Subcutaneous abdominal adipose tissue (tissue), 5 donors: ENCODE measurements at regions not wholly inside any gene's neighbourhood (a gene's known extent, or its start where the extent isn't known, plus 50 kb on each side); places are given as distances from the start of the nearest gene placed in this dataset.

ENCODE experiments used
- H3K27ac ChIP-seq: one replicate; pipeline ENCODE4 v1.7.0; 2013; ENCODE audit warnings: low read depth, mild to moderate bottlenecking, inconsistent platforms, low read length, moderate library complexity
- H3K27me3 ChIP-seq, 5 donors: one replicate each; pipeline ENCODE4 v1.7.0; 2013; ENCODE audit warnings: low read length in 5 of 5, inconsistent platforms in 1 of 5; ENCODE audit not compliant: control insufficient read depth in 5 of 5, insufficient read depth in 4 of 5
- H3K36me3 ChIP-seq, 5 donors: one replicate each; pipeline ENCODE4 v1.7.0; 2013; ENCODE audit warnings: low read length in 5 of 5; ENCODE audit not compliant: control insufficient read depth in 5 of 5, insufficient read depth in 5 of 5
- H3K4me1 ChIP-seq, 5 donors: one replicate each; pipeline ENCODE4 v1.7.0; 2013; ENCODE audit warnings: low read length in 5 of 5, mild to moderate bottlenecking in 3 of 5, moderate library complexity in 1 of 5; ENCODE audit not compliant: control insufficient read depth in 5 of 5, insufficient read depth in 5 of 5
- H3K4me3 ChIP-seq, 5 donors: one replicate each; pipeline ENCODE4 v1.7.0; 2013; ENCODE audit warnings: low read length in 5 of 5, low read depth in 1 of 5
- H3K9ac ChIP-seq, 5 donors: one replicate each; pipeline ENCODE4 v1.7.0; 2013; ENCODE audit warnings: low read length in 5 of 5, mild to moderate bottlenecking in 4 of 5, moderate library complexity in 3 of 5
- H3K9me3 ChIP-seq, 5 donors: one replicate each; pipeline ENCODE4 v1.7.0; 2013; ENCODE audit warnings: low read length in 5 of 5; ENCODE audit not compliant: control insufficient read depth in 5 of 5
- donor health status: healthy.
- donor health status: healthy.
- donor health status: healthy.
- donor health status: healthy.
- donor health status: healthy.

DNA sequence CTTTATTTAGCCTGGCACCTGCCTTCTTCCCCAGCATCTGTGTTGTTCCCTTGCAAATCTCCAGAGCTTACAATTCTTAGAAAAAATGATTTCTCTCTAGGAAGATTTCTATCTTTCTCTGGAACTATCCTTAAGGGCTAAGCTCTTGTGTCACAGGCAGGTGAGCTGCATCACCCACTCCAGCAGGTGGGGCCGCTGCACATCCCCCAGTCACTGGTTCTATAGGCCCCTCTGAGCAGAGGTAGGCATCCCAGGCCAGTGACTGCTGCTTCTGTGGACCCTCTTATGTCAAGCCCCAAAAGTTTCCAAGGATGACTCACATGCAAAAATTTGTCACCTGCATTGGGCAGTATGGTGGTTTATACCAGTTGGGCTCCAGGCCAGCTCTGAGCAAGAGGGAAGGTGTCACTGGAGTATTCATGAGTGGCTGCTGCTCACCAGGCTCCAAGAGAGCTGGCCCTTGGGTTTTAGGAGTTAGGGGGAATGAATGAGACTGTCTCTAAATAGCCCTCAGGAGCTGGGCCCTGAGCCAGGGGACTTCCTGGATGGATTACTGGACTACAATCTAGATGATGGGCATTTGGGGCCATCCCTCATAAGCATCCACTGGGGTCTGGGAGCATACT lies 208.1 kb upstream of the EOLA2 start:
- peaks cover 0 to 2% (median 0%) of the 10 kb centered on the region in 5 donors for H3K27me3 ChIP-seq
- peaks cover 0 to 11% (median 2%) of the 10 kb centered on the region in 5 donors for H3K9me3 ChIP-seq
- no peak overlapping the region for H3K27ac ChIP-seq
- H3K4me3 ChIP-seq, result no peak overlapping the region
- H3K9ac ChIP-seq, result no peak overlapping the region
- no peaks in the 10 kb centered on the region for H3K36me3 ChIP-seq
- peaks cover 0 to 26% (median 18%) of the 10 kb centered on the region in 5 donors for H3K4me1 ChIP-seq

DNA sequence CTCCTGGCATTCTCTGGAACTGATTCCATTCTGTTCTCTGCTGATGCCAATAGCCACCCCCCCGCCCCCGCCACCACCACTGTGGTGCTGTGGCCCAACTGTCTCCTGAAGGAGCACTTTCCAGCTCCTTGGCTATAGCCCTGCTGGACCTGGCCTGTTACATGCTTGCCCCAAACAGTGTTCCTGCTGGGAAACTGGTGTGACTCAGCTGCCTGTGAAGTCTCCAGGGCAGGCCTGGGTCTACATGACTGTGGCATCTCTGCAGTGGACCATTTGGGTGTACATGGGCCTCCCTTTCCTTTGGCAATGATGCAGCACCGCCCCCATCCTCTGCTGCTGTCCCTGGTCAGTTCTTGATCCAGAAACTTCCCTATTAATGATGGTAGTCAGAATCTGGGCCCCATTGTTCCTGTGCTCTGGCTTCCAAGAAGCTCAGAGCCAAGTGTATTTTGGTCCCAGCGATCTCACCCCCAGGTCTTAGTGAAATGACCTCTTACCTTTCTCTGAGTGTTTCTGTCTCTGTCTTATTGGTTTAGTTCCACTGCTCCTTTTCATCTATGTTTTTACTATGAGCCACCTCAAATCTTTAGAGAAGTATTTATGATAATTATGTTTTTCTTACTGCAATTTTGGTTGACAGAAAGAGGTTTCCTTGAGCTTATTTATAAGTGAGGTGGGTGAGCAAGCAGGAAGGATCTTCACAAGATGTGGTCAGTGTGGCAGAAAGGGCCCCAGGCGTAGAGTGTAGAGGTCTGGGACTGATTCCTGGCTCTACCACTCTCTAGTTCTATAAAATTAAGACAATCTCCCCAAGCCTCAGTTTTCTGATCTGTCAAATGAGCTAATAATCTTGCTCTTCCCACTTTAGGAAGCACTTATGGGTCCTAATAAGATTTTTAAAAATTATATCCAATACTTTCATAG lies 210.7 kb upstream of the EOLA2 start:
- Histone ChIP-seq H3K36me3 (no peaks in the 10 kb centered on the region), H3K9ac (no peak overlapping the region), H3K4me3 (no peak overlapping the region), H3K9me3 (no peaks in the 10 kb centered on the region), H3K4me1 (peaks cover 0 to 26% (median 18%) of the 10 kb centered on the region in 5 donors), H3K27me3 (peaks cover 0 to 2% (median 0%) of the 10 kb centered on the region in 5 donors), H3K27ac (peak overlapping the region; percentile 37)

DNA sequence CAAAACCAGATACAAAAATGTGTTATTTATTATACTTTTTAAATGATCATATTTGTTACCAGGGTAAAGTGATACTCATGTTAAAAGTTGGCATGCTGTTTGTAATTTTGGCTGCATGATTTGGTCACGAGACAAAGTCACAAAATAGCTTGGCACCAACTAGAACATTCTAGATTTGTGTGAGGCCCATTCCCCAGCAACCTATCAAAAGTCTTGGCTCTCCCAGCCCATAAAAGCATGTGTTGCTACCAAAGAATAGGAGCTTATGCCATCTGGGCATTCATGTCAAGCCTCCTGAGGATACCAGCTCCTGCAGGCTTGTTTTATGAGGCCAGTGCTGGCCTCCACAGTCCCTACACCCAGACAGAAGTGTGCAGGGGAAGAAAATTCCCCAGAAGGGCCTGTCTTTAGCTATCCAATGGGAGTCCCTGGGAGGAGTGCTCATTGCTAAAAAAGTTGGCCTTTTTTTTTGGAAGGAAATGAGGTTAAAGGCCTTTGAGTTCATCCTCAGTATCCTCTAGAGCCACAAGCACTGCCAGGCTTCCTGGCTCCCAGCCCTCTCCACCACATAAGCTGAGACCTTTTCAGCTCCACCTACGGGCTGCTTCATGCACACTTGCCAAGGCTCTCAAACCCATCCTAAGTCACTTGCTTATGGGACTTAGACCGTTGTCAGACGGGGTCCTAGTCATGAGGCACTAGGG lies 211.9 kb upstream of the EOLA2 start:
- H3K27me3 ChIP-seq, result peaks cover 0 to 2% (median 0%) of the 10 kb centered on the region in 5 donors
- no peaks in the 10 kb centered on the region for H3K36me3 ChIP-seq
- no peaks in the 10 kb centered on the region for H3K9me3 ChIP-seq
- peaks cover 0 to 26% (median 18%) of the 10 kb centered on the region in 5 donors for H3K4me1 ChIP-seq
- no peak overlapping the region for H3K9ac ChIP-seq
- no peak overlapping the region for H3K4me3 ChIP-seq
- peak overlapping the region; percentile 37 for H3K27ac ChIP-seq

DNA sequence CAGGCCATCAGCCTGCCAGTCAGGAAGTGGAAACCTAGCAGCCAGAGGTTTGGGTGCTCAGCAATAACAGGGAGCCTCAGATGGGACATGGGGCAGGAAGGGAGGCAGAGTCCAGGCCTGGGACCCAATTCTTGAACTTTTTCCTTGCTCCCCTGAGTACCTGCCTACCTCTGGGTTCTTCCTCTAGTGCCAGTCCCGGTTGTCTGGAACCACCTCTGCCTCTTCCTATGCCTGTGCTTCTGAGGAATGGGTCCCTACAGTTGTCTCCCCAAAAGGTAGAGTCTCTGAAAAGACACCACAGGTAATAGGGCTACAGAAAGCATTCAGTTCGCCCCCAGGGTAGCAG lies 212.4 kb upstream of the MAMLD1 start:
- H3K27me3 ChIP-seq, result peaks cover 0 to 6% (median 0%) of the 10 kb centered on the region in 5 donors

DNA sequence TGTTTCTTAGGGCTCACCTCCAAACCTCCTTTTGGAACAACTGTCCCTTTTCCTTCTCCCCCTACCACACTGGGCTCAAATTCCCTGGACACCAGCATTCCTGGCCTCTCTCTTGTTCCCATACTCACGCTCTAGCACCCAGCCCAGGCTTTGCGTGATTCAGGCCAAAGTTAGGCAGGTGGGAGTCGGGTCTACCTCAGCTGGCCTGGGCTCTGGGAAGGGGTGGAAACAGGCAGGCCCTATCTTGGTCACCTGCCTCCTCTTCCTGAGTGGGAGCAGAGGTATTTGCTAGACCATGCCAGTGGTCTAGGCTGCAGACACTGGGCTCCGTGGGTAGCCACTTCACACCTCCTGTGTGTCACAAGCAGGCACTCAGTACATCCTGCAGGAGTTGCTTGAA lies 211.1 kb upstream of the MAMLD1 start:
- Histone ChIP-seq H3K4me3 (no peak overlapping the region), H3K36me3 (no peaks in the 10 kb centered on the region), H3K9me3 (no peaks in the 10 kb centered on the region), H3K4me1 (peaks cover 0 to 26% (median 18%) of the 10 kb centered on the region in 5 donors), H3K27me3 (peaks cover 0 to 6% (median 0%) of the 10 kb centered on the region in 5 donors), H3K27ac (no peak overlapping the region), H3K9ac (no peak overlapping the region)

More for the DNA sequence above, 212.4 kb upstream of the MAMLD1 start:
- peaks cover 0 to 26% (median 18%) of the 10 kb centered on the region in 5 donors for H3K4me1 ChIP-seq
- peak overlapping the region; percentile 9 for H3K27ac ChIP-seq
- H3K9ac ChIP-seq, result no peak overlapping the region
- no peak overlapping the region for H3K4me3 ChIP-seq
- H3K36me3 ChIP-seq, result no peaks in the 10 kb centered on the region
- no peaks in the 10 kb centered on the region for H3K9me3 ChIP-seq

DNA sequence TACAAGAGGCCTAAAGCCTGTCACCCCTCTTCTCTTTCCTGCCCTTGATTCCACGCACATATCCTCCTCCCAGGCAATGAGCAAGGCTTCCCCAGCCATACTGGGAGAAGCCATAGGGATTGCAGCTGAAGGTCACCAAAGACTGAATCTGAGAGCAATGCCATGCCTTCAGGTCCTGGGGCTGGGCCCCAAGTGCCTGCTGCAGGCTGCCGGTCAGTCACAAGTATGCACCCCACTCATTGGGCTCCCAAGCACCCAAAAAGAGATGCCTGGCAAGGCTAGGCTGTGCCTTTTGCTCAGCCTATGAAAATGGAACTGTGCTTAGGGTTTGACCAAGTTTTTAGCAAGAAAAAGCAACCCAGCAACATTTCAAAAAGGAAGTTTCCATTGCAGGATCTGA lies 210.6 kb upstream of the MAMLD1 start:
- no peaks in the 10 kb centered on the region for H3K9me3 ChIP-seq
- H3K4me1 ChIP-seq, result peaks cover 0 to 26% (median 18%) of the 10 kb centered on the region in 5 donors
- H3K36me3 ChIP-seq, result no peaks in the 10 kb centered on the region
- H3K9ac ChIP-seq, result no peak overlapping the region
- no peak overlapping the region for H3K27ac ChIP-seq
- H3K4me3 ChIP-seq, result no peak overlapping the region
- H3K27me3 ChIP-seq, result peaks cover 0 to 6% (median 0%) of the 10 kb centered on the region in 5 donors

DNA sequence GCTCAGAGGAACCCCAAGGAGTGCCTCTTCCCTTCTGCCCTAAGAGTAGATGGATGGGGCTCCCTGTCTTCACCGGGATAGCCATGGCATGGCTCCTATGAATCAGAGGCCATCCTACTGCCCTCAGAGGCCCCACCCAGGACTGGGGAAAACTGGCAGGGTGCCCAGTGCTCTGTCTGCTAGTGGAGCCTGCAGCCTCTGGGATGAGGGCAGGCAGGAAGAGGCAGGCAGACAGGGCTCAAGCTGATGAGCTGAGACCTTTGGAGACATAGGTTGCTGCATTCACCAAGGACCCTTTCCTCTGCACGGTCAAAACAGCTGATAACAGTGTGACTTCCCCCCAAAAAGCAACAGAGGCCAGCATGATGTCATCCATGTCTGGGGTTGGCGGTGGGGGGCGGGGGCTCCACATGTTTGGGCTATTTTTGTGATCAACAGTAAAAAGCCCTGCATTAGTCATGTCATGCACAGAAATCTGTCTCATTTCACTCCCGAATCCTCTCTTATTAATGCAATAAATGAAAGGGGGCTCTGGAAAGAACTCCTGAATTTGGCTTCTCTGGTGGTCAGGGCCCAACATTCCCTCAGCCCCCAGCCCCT lies 207.6 kb upstream of the MAMLD1 start:
- Histone ChIP-seq H3K27me3 (peaks cover 0 to 4% (median 0%) of the 10 kb centered on the region in 5 donors), H3K36me3 (no peaks in the 10 kb centered on the region), H3K4me3 (no peak overlapping the region), H3K9me3 (no peaks in the 10 kb centered on the region), H3K9ac (no peak overlapping the region), H3K4me1 (peaks cover 0 to 9% (median 7%) of the 10 kb centered on the region in 5 donors), H3K27ac (no peak overlapping the region)

DNA sequence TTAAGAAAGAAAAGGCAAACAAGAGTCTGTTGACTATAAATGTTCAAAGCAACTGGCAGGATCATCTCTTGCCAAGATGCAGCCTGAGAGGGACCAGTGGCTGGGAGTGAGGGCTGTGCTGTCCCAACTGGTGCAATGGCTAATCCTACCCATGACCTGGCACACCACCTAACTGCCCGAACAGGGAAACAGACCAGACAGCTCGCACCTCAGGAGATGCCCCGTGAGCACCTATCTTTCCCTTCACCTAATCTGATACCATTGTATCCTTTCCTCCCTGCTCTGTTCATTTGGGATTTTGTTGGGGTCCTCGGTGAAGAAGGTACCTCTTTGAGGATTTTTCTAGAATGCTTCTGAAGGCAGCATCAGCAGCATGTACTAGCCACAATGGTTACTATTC lies 206.5 kb upstream of the MAMLD1 start:
- Histone ChIP-seq H3K27me3 (peaks cover 0 to 4% (median 0%) of the 10 kb centered on the region in 5 donors), H3K9ac (no peak overlapping the region), H3K9me3 (no peaks in the 10 kb centered on the region), H3K4me1 (no peaks in the 10 kb centered on the region), H3K36me3 (no peaks in the 10 kb centered on the region), H3K4me3 (no peak overlapping the region), H3K27ac (no peak overlapping the region)

DNA sequence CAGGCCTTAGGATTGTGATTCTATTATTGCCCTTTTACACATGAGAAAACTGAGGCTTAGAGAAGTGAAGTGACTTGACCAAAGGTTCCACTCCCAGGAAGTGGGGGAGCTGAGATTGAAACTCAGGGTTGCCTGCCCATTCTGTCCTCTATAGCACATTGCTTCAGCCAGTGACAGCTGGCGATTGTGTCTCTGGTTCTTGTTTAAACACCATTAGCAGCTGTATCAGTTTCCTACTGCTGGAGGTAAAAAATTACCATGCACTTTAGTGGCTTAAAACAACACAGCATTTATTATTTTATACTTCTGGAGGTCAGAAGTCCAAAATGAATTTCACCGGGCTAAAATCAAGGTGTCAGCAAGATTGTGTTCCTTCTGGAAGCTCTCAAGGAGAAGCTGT lies 205.8 kb upstream of the MAMLD1 start:
- no peak overlapping the region for H3K27ac ChIP-seq
- H3K4me1 ChIP-seq, result no peaks in the 10 kb centered on the region
- H3K36me3 ChIP-seq, result no peaks in the 10 kb centered on the region
- no peak overlapping the region for H3K9ac ChIP-seq
- H3K9me3 ChIP-seq, result no peaks in the 10 kb centered on the region
- no peak overlapping the region for H3K4me3 ChIP-seq
- H3K27me3 ChIP-seq, result peaks cover 0 to 4% (median 0%) of the 10 kb centered on the region in 5 donors
